Neural progenitor cell (in vitro differentiated cells): ENCODE measurements at regions not wholly inside any gene's neighbourhood (a gene's known extent, or its start where the extent isn't known, plus 50 kb on each side); places are given as distances from the start of the nearest gene placed in this dataset.
"Not testable (repeated sequence)": the region's sequence is repeated elsewhere in the genome, so short reads cannot be mapped to it uniquely, and the experiment has no call there.

Experiments
- DNase-seq: peaks from one replicate; pipeline ENCODE4 v3.0.0-alpha.2; 2016; ENCODE audit warnings: low spot score
- H2AFZ ChIP-seq: fragments of 200-600 bp; sonication (generic); replicated peaks from 2 replicates; pipeline ENCODE4 v1.6.1; 2016; ENCODE audit warnings: antibody characterized with exemption
- H3F3A ChIP-seq: fragments of 200-600 bp; sonication (generic); 2 replicates; pipeline ENCODE4 v1.6.1; 2016; ENCODE audit warnings: antibody characterized with exemption, low read depth
- H3K27ac ChIP-seq: fragments of 200-600 bp; sonication (generic); 2 replicates; pipeline ENCODE4 v1.5.1; 2016; ENCODE audit warnings: mild to moderate bottlenecking
- H3K27me3 ChIP-seq: fragments of 200-600 bp; sonication (generic); 2 replicates; pipeline ENCODE4 v1.6.1; 2016; ENCODE audit warnings: mild to moderate bottlenecking, moderate library complexity
- H3K36me3 ChIP-seq: fragments of 200-600 bp; sonication (generic); 2 replicates; pipeline ENCODE4 v1.5.1; 2016
- H3K4me1 ChIP-seq: fragments of 200-600 bp; sonication (generic); 2 replicates; pipeline ENCODE4 v1.6.1; 2016; ENCODE audit warnings: mixed run types
- H3K4me2 ChIP-seq: fragments of 200-600 bp; sonication (generic); 2 replicates; pipeline ENCODE4 v1.6.1; 2016
- H3K4me3 ChIP-seq: fragments of 200-600 bp; sonication (generic); 2 replicates; pipeline ENCODE4 v1.5.1; 2016
- H3K79me2 ChIP-seq: fragments of 200-600 bp; sonication (generic); 2 replicates; pipeline ENCODE4 v1.6.1; 2016; ENCODE audit warnings: low read depth
- H3K9ac ChIP-seq: fragments of 200-600 bp; sonication (generic); 2 replicates; pipeline ENCODE4 v1.6.1; 2016
- H3K9me3 ChIP-seq: fragments of 200-600 bp; sonication (generic); 2 replicates; pipeline ENCODE4 v1.5.1; 2016; ENCODE audit warnings: low read depth
- H4K20me1 ChIP-seq: fragments of 200-600 bp; sonication (generic); 2 replicates; pipeline ENCODE4 v1.6.1; 2016; ENCODE audit warnings: low read depth
- H3K27ac Mint-ChIP-seq: 3 replicates; pipeline ENCODE4 v1.8.0; 2021; ENCODE audit warnings: mixed read lengths
- H3K27me3 Mint-ChIP-seq: 2 replicates; pipeline ENCODE4 v1.8.0; 2022; ENCODE audit warnings: low read depth, mild to moderate bottlenecking, inconsistent platforms, moderate library complexity, mixed read lengths; ENCODE audit not compliant: insufficient read depth
- H3K36me3 Mint-ChIP-seq: 3 replicates; pipeline ENCODE4 v1.8.0; 2021; ENCODE audit warnings: mixed read lengths
- H3K4me1 Mint-ChIP-seq: 3 replicates; pipeline ENCODE4 v1.8.0; 2021; ENCODE audit warnings: mixed read lengths
- H3K4me3 Mint-ChIP-seq: 3 replicates; pipeline ENCODE4 v1.8.0; 2021; ENCODE audit warnings: mild to moderate bottlenecking, moderate library complexity, mixed read lengths
- H3K9me3 Mint-ChIP-seq: 3 replicates; pipeline ENCODE4 v1.8.0; 2020; ENCODE audit warnings: mixed read lengths
- EZH2 ChIP-seq: fragments of 200-600 bp; sonication (generic); IDR thresholded peaks from 2 replicates; pipeline ENCODE4 v1.6.1; 2017; ENCODE audit warnings: antibody characterized with exemption, mild to moderate bottlenecking, moderate library complexity
- EZH2phosphoT487 ChIP-seq: fragments of 200-600 bp; sonication (generic); IDR thresholded peaks from 2 replicates; pipeline ENCODE4 v1.6.1; 2017; ENCODE audit warnings: antibody characterized with exemption
- TF ChIP-seq, protein P1 (sequence below): fragments of 200-600 bp; sonication (generic); IDR thresholded peaks from 2 replicates; pipeline ENCODE4 v1.5.1; 2017; ENCODE audit warnings: antibody characterized with exemption, mild to moderate bottlenecking

DNA sequence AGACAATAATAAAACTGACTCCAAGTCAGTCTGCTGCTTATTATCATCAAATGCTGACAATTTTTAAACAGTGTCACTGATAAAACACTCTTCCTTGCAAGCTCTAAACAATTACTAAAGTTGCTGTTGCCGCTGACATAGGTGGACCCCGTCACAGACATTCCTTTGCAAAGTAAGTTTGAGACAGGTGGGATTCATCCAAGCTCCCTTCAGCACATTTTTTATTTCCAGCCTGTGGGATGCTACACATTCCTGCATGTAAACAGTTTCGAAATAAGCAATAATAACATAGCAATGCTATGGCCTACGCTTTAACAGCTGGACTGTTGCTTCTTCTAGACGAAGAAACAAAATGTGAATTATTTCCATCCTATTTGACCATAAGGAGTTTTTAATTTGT, 85.4 kb upstream of the HIF1A start:
- H3F3A ChIP-seq: peaks cover 30% of the 10 kb centered on the region
- Mint-ChIP-seq H3K27ac (no peak overlapping the region), H3K4me3 (no peak overlapping the region), H3K27me3 (peaks cover 4% of the 10 kb centered on the region), H3K36me3 (no peaks in the 10 kb centered on the region), H3K9me3 (no peaks in the 10 kb centered on the region), H3K4me1 (peaks cover 46% of the 10 kb centered on the region)
- H3K4me2 ChIP-seq: peak overlapping the region; percentile 65
- peaks cover 30% of the 10 kb centered on the region for H3K27me3 ChIP-seq
- no peak for TF ChIP-seq EZH2phosphoT487
- no peak for TF ChIP-seq EZH2
- TF ChIP-seq, protein P1, sequence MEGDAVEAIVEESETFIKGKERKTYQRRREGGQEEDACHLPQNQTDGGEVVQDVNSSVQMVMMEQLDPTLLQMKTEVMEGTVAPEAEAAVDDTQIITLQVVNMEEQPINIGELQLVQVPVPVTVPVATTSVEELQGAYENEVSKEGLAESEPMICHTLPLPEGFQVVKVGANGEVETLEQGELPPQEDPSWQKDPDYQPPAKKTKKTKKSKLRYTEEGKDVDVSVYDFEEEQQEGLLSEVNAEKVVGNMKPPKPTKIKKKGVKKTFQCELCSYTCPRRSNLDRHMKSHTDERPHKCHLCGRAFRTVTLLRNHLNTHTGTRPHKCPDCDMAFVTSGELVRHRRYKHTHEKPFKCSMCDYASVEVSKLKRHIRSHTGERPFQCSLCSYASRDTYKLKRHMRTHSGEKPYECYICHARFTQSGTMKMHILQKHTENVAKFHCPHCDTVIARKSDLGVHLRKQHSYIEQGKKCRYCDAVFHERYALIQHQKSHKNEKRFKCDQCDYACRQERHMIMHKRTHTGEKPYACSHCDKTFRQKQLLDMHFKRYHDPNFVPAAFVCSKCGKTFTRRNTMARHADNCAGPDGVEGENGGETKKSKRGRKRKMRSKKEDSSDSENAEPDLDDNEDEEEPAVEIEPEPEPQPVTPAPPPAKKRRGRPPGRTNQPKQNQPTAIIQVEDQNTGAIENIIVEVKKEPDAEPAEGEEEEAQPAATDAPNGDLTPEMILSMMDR: no peak
- no peaks in the 10 kb centered on the region for H3K9me3 ChIP-seq
- H3K36me3 ChIP-seq: no peaks in the 10 kb centered on the region
- no peak overlapping the region for H3K4me3 ChIP-seq
- no peak overlapping the region for H3K27ac ChIP-seq
- peaks cover 28% of the 10 kb centered on the region for H4K20me1 ChIP-seq
- H3K4me1 ChIP-seq: peaks cover 31% of the 10 kb centered on the region
- no peak overlapping the region for H3K9ac ChIP-seq
- no peaks in the 10 kb centered on the region for H3K79me2 ChIP-seq
- no peak overlapping the region for H2AFZ ChIP-seq
- DNase-seq: no peak

DNA sequence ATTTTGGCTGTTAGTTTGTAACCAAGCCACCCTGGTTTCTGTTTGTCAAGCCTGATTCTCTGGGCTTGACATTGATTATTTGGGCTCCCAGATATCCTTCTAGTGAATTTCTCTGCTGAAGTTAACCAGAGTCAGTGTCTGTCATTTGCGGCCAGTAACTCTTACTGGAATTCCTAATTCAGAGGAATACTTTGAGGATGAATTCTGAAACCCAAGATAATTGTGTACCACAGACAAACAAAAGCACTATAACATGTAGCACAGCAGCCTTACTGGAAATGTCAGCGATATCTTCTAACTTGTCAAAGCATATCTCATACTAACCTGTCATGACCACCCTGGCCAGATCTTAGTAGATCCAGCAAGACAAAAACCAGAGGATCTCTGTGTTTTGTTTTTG, 84.4 kb upstream of the HIF1A start:
- H3K27me3 Mint-ChIP-seq: peaks cover 2% of the 10 kb centered on the region
- Histone ChIP-seq H3K27ac (no peak overlapping the region), H3K4me2 (no peak overlapping the region), H3K27me3 (peaks cover 21% of the 10 kb centered on the region), H3K9me3 (no peaks in the 10 kb centered on the region), H3K4me1 (peaks cover 31% of the 10 kb centered on the region), H3K4me3 (no peak overlapping the region), H3K36me3 (no peaks in the 10 kb centered on the region), H3F3A (peaks cover 30% of the 10 kb centered on the region), H3K79me2 (no peaks in the 10 kb centered on the region), H4K20me1 (peaks cover 28% of the 10 kb centered on the region), H2AFZ (no peak overlapping the region), H3K9ac (no peak overlapping the region)
- H3K36me3 Mint-ChIP-seq: no peaks in the 10 kb centered on the region
- H3K9me3 Mint-ChIP-seq: no peaks in the 10 kb centered on the region
- H3K4me1 Mint-ChIP-seq: peaks cover 49% of the 10 kb centered on the region
- H3K27ac Mint-ChIP-seq: no peak overlapping the region
- no peak for TF ChIP-seq EZH2phosphoT487
- TF ChIP-seq EZH2: no peak
- TF ChIP-seq, protein P1: no peak
- DNase-seq: no peak
- H3K4me3 Mint-ChIP-seq: no peak overlapping the region

DNA sequence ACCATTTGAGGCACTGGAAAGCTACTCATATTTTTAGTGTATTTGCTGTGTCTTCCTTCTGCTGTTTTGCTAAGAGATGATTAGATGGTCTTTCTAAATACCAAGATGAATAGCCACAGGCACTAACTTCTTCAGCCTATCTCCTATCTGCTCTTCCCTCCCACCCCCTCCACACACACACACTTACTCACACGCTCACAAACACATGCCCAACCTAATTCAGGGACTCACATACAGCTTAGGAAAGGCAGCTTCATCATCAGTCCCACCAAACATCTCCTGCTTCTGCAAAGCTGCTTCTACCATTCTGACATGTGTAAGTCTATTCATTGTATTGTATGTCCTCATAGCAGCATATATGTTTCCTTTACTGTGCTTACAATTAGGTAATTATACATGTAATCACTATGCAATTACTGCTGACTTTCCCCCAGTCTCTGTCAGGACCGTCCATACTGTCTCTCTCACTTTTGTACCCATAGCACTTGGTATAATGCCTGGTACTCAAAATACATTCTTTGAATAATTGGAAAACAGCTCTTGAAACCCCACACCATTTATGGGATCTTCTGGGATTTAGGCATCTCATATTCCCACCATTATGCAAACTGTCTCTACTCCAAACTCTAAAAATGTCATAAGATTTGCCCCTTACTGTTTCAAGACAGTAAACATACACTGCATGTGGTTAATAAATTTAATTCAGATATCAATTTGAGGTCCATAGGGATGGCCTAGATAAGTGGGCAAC, 83.3 kb upstream of the HIF1A start:
- Histone ChIP-seq H3K27me3 (peaks cover 13% of the 10 kb centered on the region), H3K4me3 (no peak overlapping the region), H3K36me3 (no peaks in the 10 kb centered on the region), H3K9me3 (no peaks in the 10 kb centered on the region), H3K27ac (no peak overlapping the region), H3K79me2 (no peaks in the 10 kb centered on the region), H3F3A (peaks cover 30% of the 10 kb centered on the region), H3K4me1 (peaks cover 31% of the 10 kb centered on the region), H4K20me1 (peaks cover 28% of the 10 kb centered on the region), H3K4me2 (no peak overlapping the region), H2AFZ (no peak overlapping the region), H3K9ac (no peak overlapping the region)
- no peaks in the 10 kb centered on the region for H3K9me3 Mint-ChIP-seq
- no peak overlapping the region for H3K27ac Mint-ChIP-seq
- H3K4me3 Mint-ChIP-seq: no peak overlapping the region
- no peaks in the 10 kb centered on the region for H3K36me3 Mint-ChIP-seq
- peaks cover 41% of the 10 kb centered on the region for H3K4me1 Mint-ChIP-seq
- peaks cover 3% of the 10 kb centered on the region for H3K27me3 Mint-ChIP-seq
- no peak for TF ChIP-seq EZH2
- TF ChIP-seq EZH2phosphoT487: no peak
- TF ChIP-seq, protein P1: no peak
- no peak for DNase-seq

DNA sequence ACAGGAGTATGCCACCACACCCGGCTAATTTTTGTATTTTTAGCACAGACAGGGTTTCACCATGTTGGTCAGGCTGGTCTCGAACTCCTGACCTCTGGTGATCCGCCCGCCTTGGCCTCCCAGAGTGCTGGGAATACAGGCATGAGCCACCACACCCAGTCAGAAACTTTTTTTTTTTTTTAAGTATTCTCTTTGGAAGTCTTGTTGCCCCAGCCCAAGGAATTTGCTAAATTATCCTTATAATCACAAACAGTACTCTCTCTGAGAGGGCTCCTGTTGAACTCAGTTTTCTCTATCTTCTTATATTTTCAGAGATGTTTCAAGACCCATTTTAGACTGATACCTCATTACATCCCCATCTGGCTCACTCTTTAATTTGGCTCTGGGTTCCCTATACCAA, 82.3 kb upstream of the HIF1A start:
- peaks cover 20% of the 10 kb centered on the region for H3F3A ChIP-seq
- H3K36me3 ChIP-seq, H3K36me3 Mint-ChIP-seq, DNase-seq, H3K4me2 ChIP-seq, H3K79me2 ChIP-seq, H3K9me3 ChIP-seq, H2AFZ ChIP-seq, H3K27ac Mint-ChIP-seq, H3K27me3 ChIP-seq, H3K4me3 ChIP-seq, H3K9me3 Mint-ChIP-seq, H3K4me3 Mint-ChIP-seq, H3K27me3 Mint-ChIP-seq, H3K27ac ChIP-seq, H3K9ac ChIP-seq: not testable (repeated sequence)
- H4K20me1 ChIP-seq: peaks cover 19% of the 10 kb centered on the region
- peaks cover 32% of the 10 kb centered on the region for H3K4me1 Mint-ChIP-seq
- peaks cover 22% of the 10 kb centered on the region for H3K4me1 ChIP-seq
